OCI-LY3 (cell line): ENCODE measurements at regions not wholly inside any gene's neighbourhood (a gene's known extent, or its start where the extent isn't known, plus 50 kb on each side); places are given as distances from the start of the nearest gene placed in this dataset.

Source experiments
- CTCF ChIP-seq: fragments of 200-600, 300-600 bp; sonication (generic); IDR thresholded peaks from 2 replicates; pipeline ENCODE4 v1.5.1; 2014; ENCODE audit warnings: antibody characterized with exemption, low read length, low read depth
- EZH2phosphoT487 ChIP-seq: fragments of 200-600 bp; shearing (Covaris generic); IDR thresholded peaks from 2 replicates; pipeline ENCODE4 v1.6.1; 2018; ENCODE audit warnings: antibody characterized with exemption, mixed run types, low read depth

GRCh38 chr4:22217480-22217879, 268.9 kb upstream of the KCNIP4 start:
- TF ChIP-seq CTCF (no peak), EZH2phosphoT487 (no peak)
